GM11168 (cell line): ENCODE measurements at regions not wholly inside any gene's neighbourhood (a gene's known extent, or its start where the extent isn't known, plus 50 kb on each side); places are given as distances from the start of the nearest gene placed in this dataset.

ENCODE experiments used
- in situ Hi-C: fragments of 300-500 bp; cut with MboI; formaldehyde crosslinking; loops from one replicate; pipeline ENCODE4 v1.12.0; 2022; ENCODE audit warnings: low sequenced_read_pairs; ENCODE audit not compliant: unreplicated experiment

GRCh38 chr2:56133931-56134629 lies 49.7 kb upstream of the CCDC85A start:
- in situ Hi-C loops: loop anchor here (25.0 kb wide), 1 partner anchor 397 kb away; no protein-coding TSS in a partner anchor
